Hypothalamus (tissue), 51 donors: ENCODE measurements at regions not wholly inside any gene's neighbourhood (a gene's known extent, or its start where the extent isn't known, plus 50 kb on each side); places are given as distances from the start of the nearest gene placed in this dataset.

ENCODE experiments used
- DNase-seq, 51 donors: peaks; one replicate each; lab custom pipeline; 2025; lab: John Stamatoyannopoulos, UW

GRCh38 chr10:55280696-55281095 is 479.7 kb upstream of the PCDH15 start:
- DNase-seq = no peak

DNA sequence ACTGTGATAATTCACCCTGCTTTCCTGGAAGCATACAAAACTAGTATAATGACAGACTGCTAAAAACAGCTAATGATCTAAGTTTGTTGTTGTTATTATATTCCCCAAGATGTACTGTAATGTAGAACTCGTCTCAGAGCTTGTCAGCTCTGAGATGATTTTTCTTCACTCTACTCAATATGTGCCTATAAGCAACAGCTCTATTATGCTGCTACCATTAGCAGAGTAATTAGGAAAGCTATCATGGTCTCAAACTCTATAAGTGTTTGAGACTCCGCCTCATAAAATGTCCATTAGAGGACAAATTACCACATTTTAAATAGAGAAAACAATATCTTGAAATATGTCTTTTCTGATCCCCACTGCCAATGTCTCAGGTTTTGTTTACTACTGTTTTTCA is 476.5 kb upstream of the PCDH15 start:
- DNase-seq = no peak

GRCh38 chr10:55274367-55274766 is 473.3 kb upstream of the PCDH15 start:
- no peak for DNase-seq

DNA sequence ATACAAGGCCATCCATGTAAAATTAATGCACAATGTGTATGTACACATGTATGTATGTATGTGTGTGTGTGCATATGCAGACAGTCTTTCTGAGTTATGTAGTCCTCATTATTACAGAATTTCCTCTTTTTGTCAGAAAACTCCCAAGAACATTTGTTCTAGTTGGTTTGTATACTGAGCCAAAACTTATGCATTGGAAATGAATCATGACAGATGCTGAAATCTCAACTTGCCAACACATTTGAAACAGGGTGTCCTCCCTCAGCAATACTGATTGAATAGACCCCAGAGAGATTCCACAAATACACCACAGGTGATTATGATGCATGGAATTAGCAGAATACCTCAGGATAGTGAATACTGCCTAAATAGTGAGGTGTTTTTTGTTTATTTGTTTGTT is 472.9 kb upstream of the PCDH15 start:
- no peak for DNase-seq

DNA sequence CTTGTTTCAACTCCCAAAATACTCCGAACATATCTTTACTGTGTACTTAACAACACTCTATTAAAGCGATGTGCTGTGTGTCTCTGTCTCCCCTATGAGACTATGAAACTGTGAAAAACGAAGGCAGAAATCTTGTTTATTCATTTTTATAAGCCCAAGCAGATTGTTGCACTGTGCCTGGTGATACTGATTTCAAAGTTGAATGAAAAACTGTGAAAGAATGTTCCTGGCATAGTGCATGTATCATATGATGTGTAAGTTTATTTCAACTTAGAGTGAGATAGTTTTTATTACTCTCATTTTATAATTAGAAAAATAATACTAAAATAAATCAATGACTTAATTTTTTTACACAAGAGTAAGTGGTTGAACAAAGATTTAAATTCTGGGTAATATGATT is 471.9 kb upstream of the PCDH15 start:
- DNase-seq = no peak

GRCh38 chr10:55266797-55267196 is 465.8 kb upstream of the PCDH15 start:
- DNase-seq = no peak

- DNase-seq = no peak
Measured at GRCh38 chr10:55263327-55263726, 462.3 kb upstream of the PCDH15 start.

DNA sequence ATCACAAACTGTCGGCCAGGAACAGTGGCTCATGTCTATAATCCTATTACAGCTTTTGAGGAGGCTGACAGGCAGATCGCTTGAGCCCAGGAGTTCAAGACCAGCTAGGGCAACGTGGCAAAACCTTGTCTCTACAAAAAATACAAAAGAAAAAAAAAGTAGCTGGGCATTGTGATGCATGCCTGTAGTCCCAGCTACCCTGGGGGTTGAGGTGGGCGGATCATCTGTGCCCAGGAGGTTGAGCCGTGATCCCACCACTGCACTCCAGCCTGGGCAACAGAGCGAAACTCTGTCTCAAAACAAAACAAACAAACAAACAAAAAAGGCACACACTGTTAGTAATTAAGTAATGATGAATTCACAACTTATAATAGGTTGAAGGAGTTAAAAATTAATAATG is 441.5 kb upstream of the PCDH15 start:
- DNase-seq = no peak

- DNase-seq = no peak
Measured at GRCh38 chr10:55237462-55237861, 436.4 kb upstream of the PCDH15 start.

DNA sequence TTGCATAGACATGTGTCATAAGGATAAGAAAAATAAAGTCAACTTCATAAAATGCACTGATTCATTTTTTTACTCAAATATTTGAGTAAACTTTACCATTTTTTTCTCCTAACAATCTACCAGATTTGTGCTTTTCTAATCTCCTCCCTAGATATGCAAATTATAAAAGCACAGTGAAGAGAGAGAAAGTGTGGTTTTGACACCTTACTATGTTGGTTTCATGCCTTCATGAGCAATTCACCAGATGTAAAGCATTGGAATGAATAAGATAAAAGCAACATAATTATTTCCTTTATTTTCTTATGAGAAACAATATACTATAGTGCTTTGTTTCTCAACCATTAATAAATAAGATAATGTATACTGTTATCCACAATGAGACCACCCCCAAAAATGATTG is 432.5 kb upstream of the PCDH15 start:
- no peak for DNase-seq

GRCh38 chr10:55233090-55233489 is 432.1 kb upstream of the PCDH15 start:
- DNase-seq = no peak

- DNase-seq = no peak
Measured at GRCh38 chr10:55232553-55232952, 431.5 kb upstream of the PCDH15 start.

DNA sequence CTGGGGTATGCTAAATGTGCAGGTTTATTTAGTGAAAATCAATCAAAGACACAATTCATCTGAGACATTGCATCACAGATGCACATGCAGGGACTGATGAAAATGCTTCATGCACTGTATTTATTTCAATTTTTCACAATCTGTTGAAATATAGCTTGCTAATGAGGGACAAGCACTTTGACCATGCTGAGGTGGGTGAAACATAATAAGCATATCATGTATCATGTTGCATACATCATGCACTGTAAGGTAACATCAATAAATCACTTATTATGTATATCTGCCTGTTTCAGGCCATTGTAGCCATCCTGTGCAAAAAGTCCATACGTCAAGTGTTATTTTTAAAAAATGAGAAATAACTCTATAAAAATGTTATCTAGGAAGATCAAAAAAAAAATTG is 426.9 kb upstream of the PCDH15 start:
- no peak for DNase-seq

DNA sequence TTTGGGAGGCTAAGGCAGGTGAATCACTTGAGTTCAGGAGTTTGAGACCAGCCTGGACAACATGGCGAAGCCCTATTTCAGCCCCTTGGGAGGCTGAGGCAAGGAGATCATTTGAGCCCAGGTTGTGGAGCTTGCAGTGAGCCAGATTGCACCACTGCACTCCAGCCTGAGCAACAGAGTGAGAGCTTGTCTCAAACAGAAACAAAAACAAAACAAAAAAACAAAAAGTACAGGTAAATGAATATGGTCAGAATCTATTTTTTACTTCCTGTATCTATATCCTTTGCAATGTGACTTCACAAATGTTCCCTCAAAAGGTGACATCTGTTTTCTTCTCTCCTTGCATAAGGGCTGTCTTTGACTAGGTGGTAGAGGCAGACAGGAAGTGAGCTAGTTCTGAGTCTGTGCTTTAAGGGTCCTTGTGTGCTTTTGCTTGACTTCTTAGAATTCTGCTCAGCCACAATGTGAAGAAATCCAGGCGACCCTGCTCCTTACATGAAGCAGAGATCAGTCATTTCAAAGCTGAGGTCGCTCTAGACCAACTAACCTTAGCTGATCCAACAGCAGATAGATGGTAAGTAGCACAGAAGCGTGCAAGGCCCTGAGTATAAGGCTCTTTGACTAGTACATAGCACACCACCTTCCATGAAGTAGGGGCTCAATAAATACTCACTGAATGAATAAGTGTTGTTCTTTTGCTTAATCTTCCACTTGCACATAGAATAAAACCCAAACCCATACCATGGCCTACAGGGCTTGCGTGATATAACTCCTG is 423.2 kb upstream of the PCDH15 start:
- no peak for DNase-seq

- no peak for DNase-seq
Measured at GRCh38 chr10:55223352-55223751, 422.3 kb upstream of the PCDH15 start.

DNA sequence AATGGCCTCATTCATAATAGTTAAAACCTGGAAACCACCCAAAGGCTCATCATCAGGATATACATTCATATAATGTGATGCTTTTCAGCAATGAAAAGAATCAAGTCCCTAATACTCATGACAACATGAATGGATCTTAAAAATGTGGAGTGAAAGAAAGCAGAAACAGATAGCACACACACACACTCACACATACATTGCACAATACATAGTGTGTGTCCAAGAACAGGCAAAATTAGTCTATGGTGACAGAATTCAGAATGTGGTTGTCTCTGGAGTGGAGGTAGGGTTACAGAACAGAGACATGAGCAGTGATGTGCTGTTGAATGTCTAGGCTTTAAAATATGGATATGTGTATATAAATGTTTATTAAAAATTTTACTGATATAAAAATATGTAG is 419.9 kb upstream of the PCDH15 start:
- no peak for DNase-seq

GRCh38 chr10:55215699-55216098 is 414.7 kb upstream of the PCDH15 start:
- no peak for DNase-seq

DNA sequence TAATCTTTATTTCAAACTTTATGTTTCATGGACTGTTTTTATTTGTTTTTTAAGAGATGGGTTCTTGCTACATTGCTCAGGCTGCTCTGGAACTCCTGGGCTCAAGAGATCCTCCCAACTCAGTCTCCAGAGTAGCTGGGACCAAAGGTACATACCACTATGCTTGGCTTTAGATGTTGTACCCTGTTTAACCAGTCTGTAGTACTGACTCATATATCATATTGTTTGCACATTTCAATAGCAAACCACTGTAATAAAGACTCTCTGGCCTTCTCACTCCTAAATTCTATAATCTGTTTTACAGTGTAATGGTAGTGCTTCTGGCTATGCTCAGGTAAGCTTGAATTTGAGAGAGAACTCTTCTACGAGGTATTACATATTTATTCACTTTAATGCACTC is 413.6 kb upstream of the PCDH15 start:
- no peak for DNase-seq

- no peak for DNase-seq
Measured at GRCh38 chr10:55212051-55212450, 411.0 kb upstream of the PCDH15 start.

GRCh38 chr10:55203874-55204273 is 402.8 kb upstream of the PCDH15 start:
- DNase-seq = no peak

GRCh38 chr10:55203319-55203718 is 402.3 kb upstream of the PCDH15 start:
- no peak for DNase-seq

- DNase-seq = no peak
Measured at GRCh38 chr10:55200020-55200419, 399.0 kb upstream of the PCDH15 start.

DNA sequence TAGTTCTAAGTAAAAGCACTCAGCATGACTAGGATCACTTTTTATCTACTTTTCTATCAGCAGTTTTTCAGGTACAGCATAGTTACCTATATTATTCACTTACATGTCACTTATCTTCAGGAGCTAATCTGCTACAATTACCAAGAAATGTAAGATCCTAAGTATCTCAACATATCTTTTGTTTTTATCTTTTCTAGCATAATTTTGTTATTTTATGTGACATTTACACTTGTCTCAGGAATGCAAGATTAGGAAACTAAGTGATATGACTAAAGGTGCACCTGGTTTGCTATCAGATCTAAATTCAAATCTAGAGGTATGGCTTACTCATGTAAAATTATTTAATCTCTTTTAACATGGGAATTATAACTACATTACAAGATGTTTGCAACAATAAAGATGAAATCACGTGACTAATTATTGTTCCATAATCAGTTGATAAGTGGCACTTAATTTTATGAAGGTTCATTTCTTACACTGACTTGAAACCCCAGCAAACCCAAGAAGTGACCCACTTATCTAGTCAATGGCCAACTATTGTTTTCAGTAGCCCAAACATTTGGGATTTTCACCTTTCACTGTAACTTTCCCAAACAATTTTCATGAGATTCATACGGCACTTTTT is 390.3 kb upstream of the PCDH15 start:
- no peak for DNase-seq
